GM23338 (cell line): ENCODE measurements at regions not wholly inside any gene's neighbourhood (a gene's known extent, or its start where the extent isn't known, plus 50 kb on each side); places are given as distances from the start of the nearest gene placed in this dataset.
"Not testable (repeated sequence)": the region's sequence is repeated elsewhere in the genome, so short reads cannot be mapped to it uniquely, and the experiment has no call there.

Experiments used
- ATAC-seq: fragments of 200-7000 bp; cut with Tn5 transposase; 3 replicates; pipeline ENCODE4 v1.9.1; 2020
- DNase-seq: peaks from one replicate; pipeline ENCODE4 v3.0.0-alpha.2; 2015; ENCODE audit warnings: low spot score
- H2AFZ ChIP-seq: fragments of 200-600 bp; sonication (generic); 2 replicates; pipeline ENCODE4 v1.8.0; 2016; ENCODE audit warnings: antibody characterized with exemption, mild to moderate bottlenecking, moderate library complexity
- H3F3A ChIP-seq: fragments of 200-600 bp; sonication (generic); replicated peaks from 2 replicates; pipeline ENCODE4 v1.8.0; 2017; ENCODE audit warnings: antibody characterized with exemption, mixed run types, low read depth
- H3K27ac ChIP-seq: fragments of 200-600 bp; sonication (generic); 2 replicates; pipeline ENCODE4 v1.6.1; 2016; ENCODE audit warnings: low read depth
- H3K27me3 ChIP-seq: fragments of 200-600 bp; sonication (generic); 2 replicates; pipeline ENCODE4 v1.8.0; 2016; ENCODE audit warnings: mild to moderate bottlenecking, mixed run types, moderate library complexity; ENCODE audit not compliant: insufficient read depth
- H3K36me3 ChIP-seq: fragments of 200-600 bp; sonication (generic); 2 replicates; pipeline ENCODE4 v1.8.0; 2016; ENCODE audit warnings: mild to moderate bottlenecking; ENCODE audit not compliant: insufficient read depth
- H3K4me1 ChIP-seq: fragments of 200-600 bp; sonication (generic); 2 replicates; pipeline ENCODE4 v1.8.0; 2016; ENCODE audit warnings: mild to moderate bottlenecking, moderate library complexity; ENCODE audit not compliant: insufficient read depth
- H3K4me2 ChIP-seq: fragments of 200-600 bp; sonication (generic); 2 replicates; pipeline ENCODE4 v1.7.1; 2017; ENCODE audit warnings: mixed run types
- H3K4me3 ChIP-seq: fragments of 200-600 bp; sonication (generic); 2 replicates; pipeline ENCODE4 v1.6.1; 2016; ENCODE audit warnings: mixed run types
- H3K79me2 ChIP-seq: fragments of 200-600 bp; sonication (generic); replicated peaks from 2 replicates; pipeline ENCODE4 v1.8.0; 2017; ENCODE audit warnings: mild to moderate bottlenecking; ENCODE audit not compliant: insufficient read depth
- H3K9me2 ChIP-seq: fragments of 200-600 bp; sonication (generic); 2 replicates; pipeline ENCODE4 v1.8.0; 2017; ENCODE audit not compliant: insufficient read depth
- H4K20me1 ChIP-seq: fragments of 200-600 bp; sonication (generic); replicated peaks from 2 replicates; pipeline ENCODE4 v1.8.0; 2017; ENCODE audit warnings: mild to moderate bottlenecking; ENCODE audit not compliant: insufficient read depth
- H3K27ac Mint-ChIP-seq: 2 replicates; pipeline ENCODE4 v1.8.0; 2020; ENCODE audit warnings: inconsistent platforms, mild to moderate bottlenecking, moderate library complexity, mixed read lengths
- H3K27me3 Mint-ChIP-seq: 3 replicates; pipeline ENCODE4 v1.8.0; 2022; ENCODE audit warnings: low read depth, mild to moderate bottlenecking, moderate library complexity, mixed read lengths, inconsistent platforms; ENCODE audit not compliant: insufficient read depth, poor library complexity
- H3K36me3 Mint-ChIP-seq: 3 replicates; pipeline ENCODE4 v1.8.0; 2021; ENCODE audit warnings: low read depth, mild to moderate bottlenecking, inconsistent platforms, moderate library complexity, mixed read lengths
- H3K4me1 Mint-ChIP-seq: 3 replicates; pipeline ENCODE4 v1.8.0; 2020; ENCODE audit warnings: mild to moderate bottlenecking, inconsistent platforms, mixed read lengths
- H3K4me3 Mint-ChIP-seq: 3 replicates; pipeline ENCODE4 v1.8.0; 2021; ENCODE audit warnings: moderate library complexity, mild to moderate bottlenecking, inconsistent platforms, mixed read lengths
- H3K9me3 Mint-ChIP-seq: 3 replicates; pipeline ENCODE4 v1.8.0; 2020; ENCODE audit warnings: moderate library complexity, mild to moderate bottlenecking, inconsistent platforms, mixed read lengths
- CREB1 ChIP-seq: fragments of 250-450 bp; sonication (Bioruptor Pico); IDR thresholded peaks from 2 replicates; pipeline ENCODE4 v1.5.0; 2020; ENCODE audit warnings: low read depth, mild to moderate bottlenecking, moderate library complexity
- CTCF ChIP-seq, 2 experiments: fragments of 200-600 bp in 1 of 2; sonication (generic) in 1 of 2; conservative IDR thresholded peaks; 2 replicates each; pipeline versions ENCODE4 v1.5.1 to v1.6.1; 2016 to 2017; ENCODE audit warnings: antibody characterized with exemption in 2 of 2, low read depth in 2 of 2, mild to moderate bottlenecking in 2 of 2, moderate library complexity in 1 of 2
- EZH2 ChIP-seq: fragments of 200-600 bp; sonication (generic); IDR thresholded peaks from one replicate; pipeline ENCODE4 v1.8.0; 2017; ENCODE audit warnings: antibody characterized with exemption, mild to moderate bottlenecking, low read depth; ENCODE audit not compliant: unreplicated experiment
- EZH2phosphoT487 ChIP-seq: fragments of 200-600 bp; sonication (generic); IDR thresholded peaks from one replicate; pipeline ENCODE4 v1.8.1; 2018; ENCODE audit warnings: antibody characterized with exemption; ENCODE audit not compliant: unreplicated experiment
- JUNB ChIP-seq: IDR thresholded peaks from one replicate; pipeline ENCODE4 v1.6.1; 2016; ENCODE audit warnings: antibody characterized with exemption; ENCODE audit not compliant: unreplicated experiment
- NANOG ChIP-seq: IDR thresholded peaks from 2 replicates; pipeline ENCODE4 v1.6.1; 2016; ENCODE audit warnings: antibody characterized with exemption, borderline replicate concordance
- POLR2AphosphoS5 ChIP-seq: IDR thresholded peaks from 2 replicates; pipeline ENCODE4 v1.6.1; 2016; ENCODE audit warnings: antibody characterized with exemption, low read depth
- REST ChIP-seq: IDR thresholded peaks from one replicate; pipeline ENCODE4 v1.6.1; 2018; ENCODE audit warnings: antibody characterized with exemption; ENCODE audit not compliant: unreplicated experiment
- STAT1 ChIP-seq: IDR thresholded peaks from one replicate; pipeline ENCODE4 v1.6.1; 2016; ENCODE audit warnings: antibody characterized with exemption; ENCODE audit not compliant: unreplicated experiment
- ZNF114 ChIP-seq: fragments of 250-450 bp; sonication (Bioruptor Pico); IDR thresholded peaks from 2 replicates; pipeline ENCODE4 v1.5.0; 2020; ENCODE audit warnings: mild to moderate bottlenecking, moderate library complexity
- ZNF331 ChIP-seq: fragments of 250-450 bp; sonication (Bioruptor Pico); IDR thresholded peaks from 2 replicates; pipeline ENCODE4 v1.5.0; 2020; ENCODE audit warnings: low read depth, mild to moderate bottlenecking, moderate library complexity
- ZNF462 ChIP-seq: fragments of 250-450 bp; sonication (Bioruptor Pico); IDR thresholded peaks from 2 replicates; pipeline ENCODE4 v1.5.0; 2020; ENCODE audit warnings: mild to moderate bottlenecking, moderate library complexity

- not testable (repeated sequence) for H3K27me3 ChIP-seq, H3K9me2 ChIP-seq, H3K9me3 Mint-ChIP-seq, H3K79me2 ChIP-seq, H3K27ac ChIP-seq, H3K4me1 ChIP-seq, ATAC-seq, H3K4me3 ChIP-seq, H2AFZ ChIP-seq, DNase-seq, H3K36me3 Mint-ChIP-seq, H3K27ac Mint-ChIP-seq, H3F3A ChIP-seq, H4K20me1 ChIP-seq, H3K27me3 Mint-ChIP-seq, H3K4me3 Mint-ChIP-seq, H3K4me1 Mint-ChIP-seq, H3K4me2 ChIP-seq, H3K36me3 ChIP-seq
These were observed 194.4 kb downstream of the MC4R start for GRCh38 chr18:60178224-60178623.

- Histone ChIP-seq H3K4me3 (no peak overlapping the region), H3K27ac (no peak overlapping the region), H3F3A (no peaks in the 10 kb centered on the region), H3K4me1 (no peaks in the 10 kb centered on the region), H4K20me1 (no peaks in the 10 kb centered on the region), H3K4me2 (no peak overlapping the region), H3K36me3 (no peaks in the 10 kb centered on the region), H3K79me2 (no peaks in the 10 kb centered on the region), H2AFZ (no peak overlapping the region), H3K27me3 (no peaks in the 10 kb centered on the region), H3K9me2 (no peaks in the 10 kb centered on the region)
- no peaks in the 10 kb centered on the region for H3K27me3 Mint-ChIP-seq
- no peaks in the 10 kb centered on the region for H3K9me3 Mint-ChIP-seq
- DNase-seq (no peak), ATAC-seq (no peak)
- no peak overlapping the region for H3K27ac Mint-ChIP-seq
- H3K4me1 Mint-ChIP-seq: no peaks in the 10 kb centered on the region
- no peak overlapping the region for H3K4me3 Mint-ChIP-seq
- no peaks in the 10 kb centered on the region for H3K36me3 Mint-ChIP-seq
- TF ChIP-seq EZH2 (no peak), REST (no peak), ZNF114 (CRISPR knock-in tag) (no peak), POLR2AphosphoS5 (no peak), NANOG (no peak), EZH2phosphoT487 (no peak), ZNF462 (CRISPR knock-in tag) (no peak), CREB1 (no peak), ZNF331 (CRISPR knock-in tag) (no peak), CTCF (conservative IDR thresholded peaks at IDR 0.05; ENCODE audit: low read depth in 2 of 2) (no peak), STAT1 (no peak), JUNB (no peak)
These were observed 196.3 kb downstream of the MC4R start for GRCh38 chr18:60176259-60176658.
